SJSA1 (cell line): ENCODE measurements at regions not wholly inside any gene's neighbourhood (a gene's known extent, or its start where the extent isn't known, plus 50 kb on each side); places are given as distances from the start of the nearest gene placed in this dataset.
"Not testable (repeated sequence)": the region's sequence is repeated elsewhere in the genome, so short reads cannot be mapped to it uniquely, and the experiment has no call there.

Source experiments
- DNase-seq, 2 experiments: peaks; one replicate each; pipeline ENCODE4 v3.0.0-alpha.2; 2015 to 2020; ENCODE audit warnings: low spot score in 2 of 2, low read depth in 1 of 2
- H3K27ac ChIP-seq: fragments of 250-450 bp; sonication (Bioruptor Pico); 2 replicates; pipeline ENCODE4 v1.5.1; 2020; ENCODE audit warnings: mild to moderate bottlenecking, moderate library complexity
- H3K27me3 ChIP-seq: fragments of 250-450 bp; sonication (Bioruptor Pico); replicated peaks from 2 replicates; pipeline ENCODE4 v1.5.1; 2020; ENCODE audit warnings: mild to moderate bottlenecking, moderate library complexity
- H3K36me3 ChIP-seq: fragments of 250-450 bp; sonication (Bioruptor Pico); 2 replicates; pipeline ENCODE4 v1.5.1; 2020; ENCODE audit warnings: mild to moderate bottlenecking
- H3K4me1 ChIP-seq: fragments of 250-450 bp; sonication (Bioruptor Pico); replicated peaks from 2 replicates; pipeline ENCODE4 v1.6.1; 2021; ENCODE audit warnings: mild to moderate bottlenecking
- H3K4me3 ChIP-seq: fragments of 250-450 bp; sonication (Bioruptor Pico); 2 replicates; pipeline ENCODE4 v1.5.1; 2020; ENCODE audit warnings: mild to moderate bottlenecking
- H3K9me3 ChIP-seq: fragments of 250-450 bp; sonication (Bioruptor Pico); replicated peaks from 2 replicates; pipeline ENCODE4 v1.5.1; 2020; ENCODE audit warnings: mild to moderate bottlenecking

- not testable (repeated sequence) for DNase-seq, H3K36me3 ChIP-seq, H3K27ac ChIP-seq, H3K9me3 ChIP-seq, H3K27me3 ChIP-seq, H3K4me1 ChIP-seq, H3K4me3 ChIP-seq
These were observed 126.4 kb downstream of the RBM46 start for GRCh38 chr4:154907345-154908045.

DNA sequence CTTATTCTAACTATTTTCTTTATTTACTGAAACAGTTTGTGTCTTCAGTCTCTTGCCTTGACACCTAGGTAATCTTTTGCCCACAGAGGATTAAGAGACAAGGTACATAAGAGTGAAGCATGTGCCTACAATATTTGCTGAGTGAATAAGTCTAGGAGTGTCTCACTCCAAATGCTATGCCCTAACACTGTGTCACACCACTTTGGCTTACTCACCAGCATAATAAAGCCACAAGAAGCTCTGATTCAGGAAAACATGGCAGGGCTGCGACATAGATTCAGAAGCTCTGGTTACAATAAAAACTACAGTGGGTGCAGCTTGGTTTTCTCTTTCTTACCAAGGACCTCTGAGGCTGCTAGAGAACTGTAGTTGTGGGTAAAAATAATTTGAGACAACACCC lies 127.1 kb downstream of the RBM46 start:
- Histone ChIP-seq H3K9me3 (no peaks in the 10 kb centered on the region), H3K4me1 (no peaks in the 10 kb centered on the region), H3K4me3 (no peak overlapping the region), H3K27me3 (no peaks in the 10 kb centered on the region), H3K27ac (no peak overlapping the region), H3K36me3 (no peaks in the 10 kb centered on the region)
- no peak for DNase-seq

DNA sequence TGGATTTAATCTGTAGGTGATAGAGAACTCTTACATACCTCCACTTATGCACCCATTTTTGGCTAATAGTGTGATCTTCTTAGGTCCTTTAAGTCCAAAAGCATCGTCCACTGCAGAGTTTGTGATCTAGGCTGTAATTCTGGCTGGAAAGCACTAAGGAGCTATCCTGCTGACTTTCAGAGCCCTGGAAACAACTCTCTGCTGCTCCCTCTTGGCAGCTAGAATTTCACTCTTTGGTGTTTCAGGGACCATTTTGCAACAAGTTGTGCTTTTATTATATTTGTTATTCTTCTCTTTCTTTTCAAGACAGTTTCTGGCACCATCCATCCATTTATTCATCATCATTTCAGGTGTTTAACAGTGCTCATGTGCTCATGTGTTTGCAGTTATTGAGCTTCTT lies 130.0 kb downstream of the RBM46 start:
- H3K4me1 ChIP-seq = no peaks in the 10 kb centered on the region
- H3K9me3 ChIP-seq = no peaks in the 10 kb centered on the region
- no peaks in the 10 kb centered on the region for H3K36me3 ChIP-seq
- no peaks in the 10 kb centered on the region for H3K27me3 ChIP-seq
- H3K4me3 ChIP-seq = no peak overlapping the region
- no peak for DNase-seq
- H3K27ac ChIP-seq = no peak overlapping the region

DNA sequence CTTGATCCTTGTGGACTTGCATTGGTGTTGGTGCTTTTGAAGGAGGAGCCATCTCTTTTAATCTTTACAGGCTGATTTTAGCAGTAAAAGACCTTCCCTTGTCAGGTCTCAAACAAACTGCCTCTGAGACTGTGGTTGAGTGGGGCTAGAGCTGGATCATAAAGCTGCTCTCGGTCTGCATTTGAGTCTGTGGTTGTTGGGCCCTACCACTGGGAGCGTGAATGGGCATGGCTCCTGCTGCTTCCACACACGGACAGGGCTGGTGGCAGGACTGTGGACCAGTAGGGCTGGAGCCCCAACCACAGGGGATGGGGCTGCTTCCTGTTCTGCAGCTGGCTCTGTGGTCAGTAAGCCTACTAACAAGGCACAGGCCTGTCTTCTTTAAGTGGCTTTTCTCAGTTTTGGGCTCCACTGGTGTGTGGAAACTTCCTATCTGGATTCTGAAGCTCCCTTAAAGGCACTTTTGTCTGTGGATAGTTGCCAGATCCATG lies 130.6 kb downstream of the RBM46 start:
- Histone ChIP-seq H3K27ac (no peak overlapping the region), H3K36me3 (no peaks in the 10 kb centered on the region), H3K27me3 (no peaks in the 10 kb centered on the region), H3K4me3 (no peak overlapping the region), H3K9me3 (no peaks in the 10 kb centered on the region), H3K4me1 (no peaks in the 10 kb centered on the region)
- no peak for DNase-seq

GRCh38 chr4:154916068-154916467 lies 135.0 kb downstream of the RBM46 start:
- DNase-seq = no peak
- H3K36me3 ChIP-seq = no peaks in the 10 kb centered on the region
- no peak overlapping the region for H3K27ac ChIP-seq
- no peaks in the 10 kb centered on the region for H3K27me3 ChIP-seq
- H3K9me3 ChIP-seq = no peaks in the 10 kb centered on the region
- H3K4me3 ChIP-seq = no peak overlapping the region
- H3K4me1 ChIP-seq = no peaks in the 10 kb centered on the region

DNA sequence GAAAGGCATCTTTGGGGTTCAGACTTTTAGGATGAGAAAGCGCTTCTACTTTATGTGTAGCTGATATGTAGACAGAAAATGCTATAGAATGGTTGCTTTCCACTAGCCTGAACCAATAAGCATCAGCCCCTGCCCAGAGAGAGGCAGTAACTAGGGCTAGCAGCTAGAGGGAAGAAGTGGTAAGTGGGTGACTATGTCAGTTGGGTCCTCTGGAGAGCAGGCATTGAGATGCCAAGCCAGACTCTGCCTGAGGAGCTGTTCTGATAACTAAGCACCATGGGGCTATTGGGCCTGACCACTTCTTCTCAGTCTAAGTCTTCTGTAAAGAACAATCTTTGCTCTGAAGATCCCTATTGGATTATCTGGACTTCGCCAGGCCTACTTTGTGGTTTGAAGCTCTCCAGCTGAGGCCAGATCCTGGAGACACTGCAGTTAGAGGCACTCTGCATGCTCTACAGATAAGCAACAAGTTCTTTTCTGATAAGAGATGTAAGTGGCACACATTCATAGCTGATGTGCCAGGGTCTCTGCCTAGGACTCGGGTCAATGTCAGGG lies 146.1 kb downstream of the RBM46 start:
- no peaks in the 10 kb centered on the region for H3K36me3 ChIP-seq

DNA sequence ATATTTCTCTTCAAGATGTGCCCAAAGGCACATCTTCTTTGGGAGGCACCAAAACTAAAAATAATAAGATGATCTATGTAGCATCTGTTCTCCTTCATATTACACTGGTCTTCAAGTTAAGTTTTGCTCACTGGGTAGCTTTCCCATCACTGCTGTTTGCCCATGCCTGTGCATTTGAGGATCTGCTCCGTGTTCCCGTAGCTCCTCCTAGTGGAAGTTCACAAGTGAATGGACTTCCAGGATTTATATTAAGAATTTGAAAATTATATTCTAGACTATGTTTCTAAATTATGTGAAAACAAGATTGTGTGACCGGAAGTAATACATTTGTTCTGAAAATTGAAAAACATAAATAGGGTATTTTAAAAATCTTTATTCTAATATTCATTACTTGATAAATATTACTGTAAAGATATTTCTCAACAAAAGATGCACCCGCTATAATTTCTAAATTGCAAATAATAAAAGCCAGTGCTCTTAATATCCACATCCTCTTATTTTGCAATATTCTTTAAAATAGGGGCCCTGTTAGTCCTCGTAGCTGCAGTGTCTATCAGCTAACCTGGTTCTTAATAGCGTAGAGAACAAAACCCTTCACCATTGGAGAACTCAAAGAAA lies 147.7 kb downstream of the RBM46 start:
- Histone ChIP-seq H3K36me3 (no peaks in the 10 kb centered on the region), H3K4me1 (no peaks in the 10 kb centered on the region), H3K27me3 (no peaks in the 10 kb centered on the region), H3K4me3 (no peak overlapping the region), H3K9me3 (no peaks in the 10 kb centered on the region), H3K27ac (no peak overlapping the region)
- DNase-seq = no peak

More for the DNA sequence above, 146.1 kb downstream of the RBM46 start:
- no peak for DNase-seq
- Histone ChIP-seq H3K4me3 (no peak overlapping the region), H3K27me3 (no peaks in the 10 kb centered on the region), H3K27ac (no peak overlapping the region), H3K9me3 (no peaks in the 10 kb centered on the region), H3K4me1 (no peaks in the 10 kb centered on the region)

DNA sequence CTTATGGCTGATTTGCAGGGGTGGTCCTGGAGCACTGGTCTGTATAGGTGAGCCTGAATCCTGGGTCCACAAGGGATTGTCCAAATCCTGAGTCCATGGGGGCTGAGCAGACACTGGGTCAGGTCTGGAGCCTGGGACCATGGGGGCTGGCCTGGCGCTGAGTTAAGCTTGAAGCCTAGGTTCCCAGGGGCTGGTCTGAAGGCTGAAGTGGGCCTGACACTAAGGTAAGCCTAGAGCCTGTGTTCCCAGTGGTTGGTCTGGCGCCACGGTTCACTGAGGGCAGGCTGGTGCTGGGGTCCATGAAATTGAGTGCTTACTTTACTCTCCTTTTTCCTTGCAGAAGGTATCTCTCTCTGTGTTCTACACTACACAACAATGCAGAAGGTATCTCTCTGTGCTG lies 155.8 kb downstream of the RBM46 start:
- H3K27me3 ChIP-seq = no peaks in the 10 kb centered on the region
- H3K27ac ChIP-seq = no peak overlapping the region
- H3K9me3 ChIP-seq = no peaks in the 10 kb centered on the region

GRCh38 chr4:154939851-154940250 lies 158.8 kb downstream of the RBM46 start:
- no peaks in the 10 kb centered on the region for H3K27me3 ChIP-seq
- H3K9me3 ChIP-seq = no peaks in the 10 kb centered on the region
- no peak overlapping the region for H3K4me3 ChIP-seq
- DNase-seq = no peak
- no peaks in the 10 kb centered on the region for H3K36me3 ChIP-seq
- no peaks in the 10 kb centered on the region for H3K4me1 ChIP-seq
- no peak overlapping the region for H3K27ac ChIP-seq

More for the DNA sequence above, 155.8 kb downstream of the RBM46 start:
- Histone ChIP-seq H3K4me1 (no peaks in the 10 kb centered on the region), H3K36me3 (no peaks in the 10 kb centered on the region), H3K4me3 (no peak overlapping the region)
- DNase-seq = no peak

DNA sequence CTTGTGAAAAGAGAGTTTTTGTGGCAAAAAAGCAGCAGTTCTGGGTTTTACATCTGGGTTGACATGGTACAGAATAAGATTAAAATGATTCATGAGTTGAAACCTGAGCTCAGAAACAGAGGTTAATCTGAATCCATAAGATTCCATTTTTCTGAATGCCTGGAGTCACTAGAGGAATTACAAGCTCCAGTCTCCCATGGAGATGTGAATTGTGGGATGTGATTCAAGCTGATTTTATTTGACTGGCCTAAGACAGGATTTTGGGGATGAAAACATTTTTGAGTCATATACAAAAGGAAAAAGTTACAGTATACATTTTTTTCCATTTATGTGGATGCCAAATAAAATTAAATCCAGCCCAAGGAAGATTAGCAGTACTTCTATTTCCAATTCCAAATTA lies 161.1 kb downstream of the RBM46 start:
- H3K9me3 ChIP-seq = no peaks in the 10 kb centered on the region
- no peaks in the 10 kb centered on the region for H3K4me1 ChIP-seq
- no peak overlapping the region for H3K27ac ChIP-seq
- no peak for DNase-seq
- no peaks in the 10 kb centered on the region for H3K27me3 ChIP-seq
- H3K4me3 ChIP-seq = no peak overlapping the region
- no peaks in the 10 kb centered on the region for H3K36me3 ChIP-seq

- Histone ChIP-seq H3K27me3 (no peaks in the 10 kb centered on the region), H3K4me1 (no peaks in the 10 kb centered on the region), H3K27ac (no peak overlapping the region), H3K4me3 (no peak overlapping the region), H3K9me3 (no peaks in the 10 kb centered on the region), H3K36me3 (no peaks in the 10 kb centered on the region)
- DNase-seq = no peak
These were observed 163.9 kb downstream of the RBM46 start for GRCh38 chr4:154944996-154945395.

DNA sequence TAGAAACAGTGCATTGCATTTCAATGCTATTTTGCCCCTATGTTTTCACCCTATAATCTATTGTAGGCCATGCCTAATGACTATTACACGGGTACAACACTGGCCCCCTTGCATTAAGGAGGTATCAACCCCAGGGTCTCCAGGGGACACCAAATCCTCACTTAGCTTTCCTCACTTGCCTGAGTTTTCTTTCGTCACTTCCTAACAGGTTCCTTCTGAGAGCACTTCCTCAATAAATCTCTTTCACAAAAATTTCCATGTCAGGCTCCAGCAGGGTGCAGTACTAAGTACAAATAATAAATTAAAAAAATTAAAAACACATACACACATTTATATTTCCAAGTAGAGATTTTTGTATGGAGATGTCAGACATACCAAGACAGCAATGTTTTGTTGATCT lies 165.0 kb downstream of the RBM46 start:
- no peaks in the 10 kb centered on the region for H3K27me3 ChIP-seq
- no peaks in the 10 kb centered on the region for H3K36me3 ChIP-seq
- no peaks in the 10 kb centered on the region for H3K9me3 ChIP-seq
- DNase-seq = no peak
- no peaks in the 10 kb centered on the region for H3K4me1 ChIP-seq
- H3K4me3 ChIP-seq = no peak overlapping the region
- no peak overlapping the region for H3K27ac ChIP-seq

- H3K4me1 ChIP-seq = no peaks in the 10 kb centered on the region
- no peaks in the 10 kb centered on the region for H3K9me3 ChIP-seq
- no peak for DNase-seq
- H3K27me3 ChIP-seq = no peaks in the 10 kb centered on the region
- no peak overlapping the region for H3K4me3 ChIP-seq
- no peak overlapping the region for H3K27ac ChIP-seq
- H3K36me3 ChIP-seq = no peaks in the 10 kb centered on the region
These were observed 172.6 kb downstream of the RBM46 start for GRCh38 chr4:154953691-154954090.

DNA sequence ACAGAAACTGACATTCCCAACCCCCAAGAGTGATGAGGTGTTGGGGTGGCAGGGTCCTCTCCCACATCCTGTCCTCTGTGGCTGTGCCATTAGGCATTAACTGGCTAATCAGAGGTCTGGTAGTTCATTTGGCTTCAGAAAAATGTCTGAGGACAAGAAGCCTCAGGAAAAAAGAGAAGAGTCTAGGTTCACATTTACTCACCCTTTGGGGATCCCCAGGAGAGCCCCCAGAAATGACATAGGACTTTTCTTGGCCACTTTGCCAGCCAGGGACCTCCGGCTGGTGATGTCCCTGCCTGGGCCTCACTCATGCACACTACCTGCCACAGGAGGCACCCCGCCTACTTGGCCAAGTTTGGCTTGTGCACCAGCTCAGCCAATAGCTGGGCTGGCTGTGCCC lies 173.0 kb downstream of the RBM46 start:
- Histone ChIP-seq H3K27me3 (no peaks in the 10 kb centered on the region), H3K27ac (no peak overlapping the region), H3K4me1 (no peaks in the 10 kb centered on the region), H3K9me3 (no peaks in the 10 kb centered on the region), H3K36me3 (no peaks in the 10 kb centered on the region), H3K4me3 (no peak overlapping the region)
- DNase-seq = no peak
